ENCODE measurements at regions not wholly inside any gene's neighbourhood (a gene's known extent, or its start where the extent isn't known, plus 50 kb on each side); places are given as distances from the start of the nearest gene placed in this dataset.

- no peak overlapping the region for H3K4me3 Mint-ChIP-seq
- CTCF ChIA-PET (ENCODE audit: partially characterized antibody) = no interaction called here
- H3K27me3 Mint-ChIP-seq = peaks cover 1 to 12% of the 10 kb centered on the region in 2 donors
Observed at GRCh38 chr19:31185261-31185660, 164.0 kb downstream of the TSHZ3 start.

GRCh38 chr19:31181535-31181934, 167.7 kb downstream of the TSHZ3 start:
- peaks cover 0 to 2% (median 0%) of the 10 kb centered on the region in 4 donors for H3K4me1 Mint-ChIP-seq
- Histone ChIP-seq H3K9me3 (ENCODE audit: control insufficient read depth in 1 of 2, low read length in 2 of 2) (no peaks in the 10 kb centered on the region), H3K36me3 (ENCODE audit: insufficient read depth, low read length) (no peaks in the 10 kb centered on the region), H3K27me3 (ENCODE audit: insufficient read depth, low read length) (no peaks in the 10 kb centered on the region), H3K4me1 (ENCODE audit: insufficient read depth, low read length) (no peaks in the 10 kb centered on the region), H3K4me3 (ENCODE audit: low read length in 2 of 2) (no peak overlapping the region), H3K27ac (ENCODE audit: low read depth, low read length) (no peak overlapping the region)
- H3K36me3 Mint-ChIP-seq = no peaks in the 10 kb centered on the region
- H3K4me3 Mint-ChIP-seq = no peak overlapping the region
- H3K27me3 Mint-ChIP-seq = peaks cover 3 to 7% of the 10 kb centered on the region in 2 donors
- POLR2A ChIA-PET (ENCODE audit: partially characterized antibody) = no interaction called here
- intact Hi-C loops (cut with micrococcal nuclease) = no loop called here
- no peak for DNase-seq
- CTCF ChIA-PET (ENCODE audit: partially characterized antibody) = no interaction called here
- no peak overlapping the region for H3K27ac Mint-ChIP-seq
- peaks cover 0 to 2% (median 0%) of the 10 kb centered on the region in 8 donors for H3K9me3 Mint-ChIP-seq

More at GRCh38 chr19:31185261-31185660, 164.0 kb downstream of the TSHZ3 start:
- H3K4me3 ChIP-seq (ENCODE audit: low read length in 2 of 2) = no peak overlapping the region
- H3K36me3 ChIP-seq (ENCODE audit: insufficient read depth, low read length) = no peaks in the 10 kb centered on the region
- H3K27me3 ChIP-seq (ENCODE audit: insufficient read depth, low read length) = no peaks in the 10 kb centered on the region
- Mint-ChIP-seq H3K9me3 (peaks cover 0 to 17% (median 9%) of the 10 kb centered on the region in 8 donors), H3K4me1 (peaks cover 0 to 2% (median 0%) of the 10 kb centered on the region in 4 donors), H3K36me3 (peaks cover 7% of the 10 kb centered on the region in 2 donors), H3K27ac (no peak overlapping the region)
- no peak overlapping the region for H3K27ac ChIP-seq (ENCODE audit: low read depth, low read length)
- no peak for DNase-seq
- POLR2A ChIA-PET (ENCODE audit: partially characterized antibody) = no interaction called here
- H3K9me3 ChIP-seq (ENCODE audit: control insufficient read depth in 1 of 2, low read length in 2 of 2) = no peaks in the 10 kb centered on the region
- H3K4me1 ChIP-seq (ENCODE audit: insufficient read depth, low read length) = no peaks in the 10 kb centered on the region
- intact Hi-C loops (cut with micrococcal nuclease) = no loop called here

GRCh38 chr19:31180907-31181306, 168.3 kb downstream of the TSHZ3 start:
- Histone ChIP-seq H3K27ac (ENCODE audit: low read depth, low read length) (no peak overlapping the region), H3K9me3 (ENCODE audit: control insufficient read depth in 1 of 2, low read length in 2 of 2) (no peaks in the 10 kb centered on the region), H3K27me3 (ENCODE audit: insufficient read depth, low read length) (no peaks in the 10 kb centered on the region), H3K36me3 (ENCODE audit: insufficient read depth, low read length) (no peaks in the 10 kb centered on the region), H3K4me1 (ENCODE audit: insufficient read depth, low read length) (no peaks in the 10 kb centered on the region), H3K4me3 (ENCODE audit: low read length in 2 of 2) (no peak overlapping the region)
- ChIA-PET CTCF (ENCODE audit: partially characterized antibody) (no interaction called here), POLR2A (ENCODE audit: partially characterized antibody) (no interaction called here)
- peaks cover 3 to 7% of the 10 kb centered on the region in 2 donors for H3K27me3 Mint-ChIP-seq
- H3K4me3 Mint-ChIP-seq = no peak overlapping the region
- H3K9me3 Mint-ChIP-seq = peaks cover 0 to 2% (median 0%) of the 10 kb centered on the region in 8 donors
- no peak for DNase-seq
- H3K4me1 Mint-ChIP-seq = peaks cover 0 to 2% (median 0%) of the 10 kb centered on the region in 4 donors
- no peaks in the 10 kb centered on the region for H3K36me3 Mint-ChIP-seq
- H3K27ac Mint-ChIP-seq = no peak overlapping the region
- intact Hi-C loops (cut with micrococcal nuclease) = no loop called here

- peaks cover 3% of the 10 kb centered on the region in 2 donors for H3K27me3 Mint-ChIP-seq
- CTCF ChIA-PET (ENCODE audit: partially characterized antibody) = no interaction called here
- H3K4me1 Mint-ChIP-seq = no peaks in the 10 kb centered on the region
- H3K4me1 ChIP-seq (ENCODE audit: insufficient read depth, low read length) = no peaks in the 10 kb centered on the region
- POLR2A ChIA-PET (ENCODE audit: partially characterized antibody) = no interaction called here
- H3K36me3 ChIP-seq (ENCODE audit: insufficient read depth, low read length) = no peaks in the 10 kb centered on the region
- no peak overlapping the region for H3K27ac ChIP-seq (ENCODE audit: low read depth, low read length)
- H3K27ac Mint-ChIP-seq = no peak overlapping the region
- no peak for DNase-seq
- H3K4me3 Mint-ChIP-seq = no peak overlapping the region
- intact Hi-C loops (cut with micrococcal nuclease) = no loop called here
- no peaks in the 10 kb centered on the region for H3K36me3 Mint-ChIP-seq
- peaks cover 0 to 2% (median 0%) of the 10 kb centered on the region in 8 donors for H3K9me3 Mint-ChIP-seq
- no peak overlapping the region for H3K4me3 ChIP-seq (ENCODE audit: low read length in 2 of 2)
- H3K27me3 ChIP-seq (ENCODE audit: insufficient read depth, low read length) = no peaks in the 10 kb centered on the region
- no peaks in the 10 kb centered on the region for H3K9me3 ChIP-seq (ENCODE audit: control insufficient read depth in 1 of 2, low read length in 2 of 2)
Observed at GRCh38 chr19:31179471-31179852, 169.8 kb downstream of the TSHZ3 start.

- intact Hi-C loops (cut with micrococcal nuclease) = no loop called here
- Histone ChIP-seq H3K4me3 (ENCODE audit: low read length in 2 of 2) (no peak overlapping the region), H3K27me3 (ENCODE audit: insufficient read depth, low read length) (no peaks in the 10 kb centered on the region), H3K36me3 (ENCODE audit: insufficient read depth, low read length) (no peaks in the 10 kb centered on the region), H3K27ac (ENCODE audit: low read depth, low read length) (no peak overlapping the region), H3K4me1 (ENCODE audit: insufficient read depth, low read length) (no peaks in the 10 kb centered on the region), H3K9me3 (ENCODE audit: control insufficient read depth in 1 of 2, low read length in 2 of 2) (no peaks in the 10 kb centered on the region)
- Mint-ChIP-seq H3K27ac (no peak overlapping the region), H3K4me3 (no peak overlapping the region), H3K4me1 (no peaks in the 10 kb centered on the region), H3K27me3 (peaks cover 3% of the 10 kb centered on the region in 2 donors), H3K9me3 (peaks cover 0 to 2% (median 0%) of the 10 kb centered on the region in 8 donors), H3K36me3 (no peaks in the 10 kb centered on the region)
- POLR2A ChIA-PET (ENCODE audit: partially characterized antibody) = no interaction called here
- DNase-seq = no peak
- CTCF ChIA-PET (ENCODE audit: partially characterized antibody) = no interaction called here
Observed at GRCh38 chr19:31178833-31179470, 170.3 kb downstream of the TSHZ3 start.

GRCh38 chr19:31177246-31177645, 172.0 kb downstream of the TSHZ3 start:
- H3K27me3 ChIP-seq (ENCODE audit: insufficient read depth, low read length) = no peaks in the 10 kb centered on the region
- H3K9me3 Mint-ChIP-seq = peaks cover 0 to 2% (median 0%) of the 10 kb centered on the region in 8 donors
- H3K27ac Mint-ChIP-seq = no peak overlapping the region
- H3K27ac ChIP-seq (ENCODE audit: low read depth, low read length) = no peak overlapping the region
- CTCF ChIA-PET (ENCODE audit: partially characterized antibody) = no interaction called here
- no peak overlapping the region for H3K4me3 ChIP-seq (ENCODE audit: low read length in 2 of 2)
- no peaks in the 10 kb centered on the region for H3K4me1 ChIP-seq (ENCODE audit: insufficient read depth, low read length)
- no peaks in the 10 kb centered on the region for H3K36me3 ChIP-seq (ENCODE audit: insufficient read depth, low read length)
- no peak overlapping the region for H3K4me3 Mint-ChIP-seq
- H3K4me1 Mint-ChIP-seq = no peaks in the 10 kb centered on the region
- DNase-seq = no peak
- no peaks in the 10 kb centered on the region for H3K9me3 ChIP-seq (ENCODE audit: control insufficient read depth in 1 of 2, low read length in 2 of 2)
- intact Hi-C loops (cut with micrococcal nuclease) = no loop called here
- POLR2A ChIA-PET (ENCODE audit: partially characterized antibody) = no interaction called here
- H3K27me3 Mint-ChIP-seq = peaks cover 2 to 3% of the 10 kb centered on the region in 2 donors
- H3K36me3 Mint-ChIP-seq = no peaks in the 10 kb centered on the region

- Histone ChIP-seq H3K9me3 (ENCODE audit: control insufficient read depth in 1 of 2, low read length in 2 of 2) (no peaks in the 10 kb centered on the region), H3K27ac (ENCODE audit: low read depth, low read length) (no peak overlapping the region), H3K4me3 (ENCODE audit: low read length in 2 of 2) (no peak overlapping the region), H3K4me1 (ENCODE audit: insufficient read depth, low read length) (no peaks in the 10 kb centered on the region), H3K36me3 (ENCODE audit: insufficient read depth, low read length) (no peaks in the 10 kb centered on the region), H3K27me3 (ENCODE audit: insufficient read depth, low read length) (no peaks in the 10 kb centered on the region)
- Mint-ChIP-seq H3K4me3 (no peak overlapping the region), H3K27me3 (peaks cover 2 to 3% of the 10 kb centered on the region in 2 donors), H3K27ac (no peak overlapping the region), H3K9me3 (peaks cover 0 to 2% (median 0%) of the 10 kb centered on the region in 8 donors), H3K4me1 (no peaks in the 10 kb centered on the region), H3K36me3 (no peaks in the 10 kb centered on the region)
- ChIA-PET POLR2A (ENCODE audit: partially characterized antibody) (no interaction called here), CTCF (ENCODE audit: partially characterized antibody) (no interaction called here)
- intact Hi-C loops (cut with micrococcal nuclease) = no loop called here
- no peak for DNase-seq
Observed at GRCh38 chr19:31175564-31176348, 173.5 kb downstream of the TSHZ3 start.
